SK-N-SH treated with all-trans-retinoic acid at 6 μM for 48 hours (cell line): ENCODE measurements at regions not wholly inside any gene's neighbourhood (a gene's known extent, or its start where the extent isn't known, plus 50 kb on each side); places are given as distances from the start of the nearest gene placed in this dataset.

Experiments used
- ARNTL ChIP-seq: fragments of 450-650 bp; formaldehyde crosslinking; IDR thresholded peaks from 2 replicates; pipeline ENCODE4 v1.5.0; 2020; ENCODE audit warnings: low read depth, mild to moderate bottlenecking, moderate library complexity, borderline replicate concordance
- CREB5 ChIP-seq: fragments of 250-450 bp; sonication (Bioruptor Pico); IDR thresholded peaks from 2 replicates; pipeline ENCODE4 v1.5.1; 2020; ENCODE audit warnings: low read depth, mild to moderate bottlenecking, moderate library complexity
- CSRNP3 ChIP-seq: fragments of 250-450 bp; sonication (Bioruptor Pico); IDR thresholded peaks from 2 replicates; pipeline ENCODE4 v1.5.1; 2021; ENCODE audit warnings: mild to moderate bottlenecking, moderate library complexity
- ESRRG ChIP-seq: fragments of 250-450 bp; sonication (Bioruptor Pico); IDR thresholded peaks from 2 replicates; pipeline ENCODE4 v1.6.1; 2021; ENCODE audit warnings: mild to moderate bottlenecking
- GLIS3 ChIP-seq: fragments of 250-450 bp; sonication (Bioruptor Pico); IDR thresholded peaks from 2 replicates; pipeline ENCODE4 v1.5.0; 2020; ENCODE audit warnings: mild to moderate bottlenecking, moderate library complexity
- ISL1 ChIP-seq: fragments of 250-450 bp; sonication (Bioruptor Pico); IDR thresholded peaks from 2 replicates; pipeline ENCODE4 v2.1.2; 2022; ENCODE audit warnings: mild to moderate bottlenecking, moderate library complexity
- PATZ1 ChIP-seq: fragments of 250-450 bp; sonication (Bioruptor Pico); IDR thresholded peaks from 2 replicates; pipeline ENCODE4 v1.8.0; 2020; ENCODE audit warnings: mild to moderate bottlenecking, moderate library complexity, borderline replicate concordance
- POU6F1 ChIP-seq: fragments of 250-450 bp; sonication (Bioruptor Pico); IDR thresholded peaks from 2 replicates; pipeline ENCODE4 v1.8.0; 2021; ENCODE audit warnings: low read depth, mild to moderate bottlenecking, moderate library complexity, borderline replicate concordance
- PPARA ChIP-seq: fragments of 250-450 bp; sonication (Bioruptor Pico); IDR thresholded peaks from 2 replicates; pipeline ENCODE4 v1.5.0; 2020; ENCODE audit warnings: mild to moderate bottlenecking, borderline replicate concordance
- RARB ChIP-seq: fragments of 250-450 bp; sonication (Bioruptor Pico); IDR thresholded peaks from 2 replicates; pipeline ENCODE4 v1.8.0; 2021; ENCODE audit warnings: mild to moderate bottlenecking, moderate library complexity
- SNAI2 ChIP-seq: fragments of 250-450 bp; sonication (Bioruptor Pico); IDR thresholded peaks from 2 replicates; pipeline ENCODE4 v1.5.0; 2020; ENCODE audit warnings: mild to moderate bottlenecking, moderate library complexity
- TOX ChIP-seq: fragments of 250-450 bp; sonication (Bioruptor Pico); IDR thresholded peaks from 2 replicates; pipeline ENCODE4 v1.8.0; 2021; ENCODE audit warnings: mild to moderate bottlenecking, moderate library complexity, borderline replicate concordance
- ZFP3 ChIP-seq: fragments of 250-450 bp; sonication (Bioruptor Pico); IDR thresholded peaks from 2 replicates; pipeline ENCODE4 v1.5.0; 2020; ENCODE audit warnings: mild to moderate bottlenecking, moderate library complexity
- ZFP30 ChIP-seq: fragments of 450-650 bp; formaldehyde crosslinking; IDR thresholded peaks from 2 replicates; pipeline ENCODE4 v1.5.0; 2022; ENCODE audit warnings: mild to moderate bottlenecking, moderate library complexity

- TF ChIP-seq TOX, result no peak
- TF ChIP-seq ZFP30, result no peak
- no peak for TF ChIP-seq POU6F1 (CRISPR knock-in tag)
- TF ChIP-seq ARNTL (CRISPR knock-in tag), result no peak
- no peak for TF ChIP-seq PPARA (CRISPR knock-in tag)
- TF ChIP-seq PATZ1 (CRISPR knock-in tag), result no peak
- no peak for TF ChIP-seq GLIS3 (CRISPR knock-in tag)
- no peak for TF ChIP-seq RARB (CRISPR knock-in tag)
- TF ChIP-seq ZFP3 (CRISPR knock-in tag), result no peak
- no peak for TF ChIP-seq ESRRG (CRISPR knock-in tag)
- no peak for TF ChIP-seq CSRNP3 (CRISPR knock-in tag)
- TF ChIP-seq ISL1, result no peak
- TF ChIP-seq SNAI2 (CRISPR knock-in tag), result no peak
- no peak for TF ChIP-seq CREB5
Observed at GRCh38 chr3:116586285-116586944, 123.2 kb upstream of the TUSC7 start.
